Heart right ventricle (tissue), 16 donors: ENCODE measurements at regions not wholly inside any gene's neighbourhood (a gene's known extent, or its start where the extent isn't known, plus 50 kb on each side); places are given as distances from the start of the nearest gene placed in this dataset.
A peak's percentile ranks its signal among the peaks of the same experiment; 100 is the strongest.

Experiments
- ATAC-seq, 8 donors: fragments of 200-7000 bp; cut with Tn5 transposase; one replicate each; pipeline ENCODE4 v1.9.1; 2020; ENCODE audit warnings: mild to moderate bottlenecking in 8 of 8, moderate library complexity in 8 of 8, moderate number of reproducible peaks in 1 of 8
- DNase-seq, 2 donors: peaks; one replicate each; pipeline ENCODE4 v3.0.0-alpha.2; 2020
- H3K27ac ChIP-seq, 10 donors: fragments of 200-600 bp; sonication (generic) in 2 of 10; one replicate each; pipeline versions ENCODE4 v1.5.0 to v1.8.0; 2020 to 2022; ENCODE audit warnings: mild to moderate bottlenecking in 3 of 10
- H3K27me3 ChIP-seq, 7 donors: fragments of 200-600 bp; one replicate each; pipeline ENCODE4 v1.8.0; 2021 to 2022; ENCODE audit warnings: mild to moderate bottlenecking in 2 of 7
- H3K36me3 ChIP-seq, 9 donors: fragments of 200-600 bp; sonication (generic) in 1 of 9; one replicate each; pipeline versions ENCODE4 v1.5.0 to v1.8.0; 2020 to 2022; ENCODE audit warnings: mild to moderate bottlenecking in 2 of 9
- H3K4me1 ChIP-seq, 9 donors: fragments of 200-600 bp; sonication (generic) in 1 of 9; one replicate each; pipeline versions ENCODE4 v1.5.0 to v1.8.0; 2020 to 2022; ENCODE audit warnings: mild to moderate bottlenecking in 4 of 9
- H3K4me3 ChIP-seq, 10 donors: fragments of 200-600 bp; sonication (generic) in 2 of 10; one replicate each; pipeline versions ENCODE4 v1.5.0 to v1.8.0; 2020 to 2022; ENCODE audit warnings: mild to moderate bottlenecking in 7 of 10, moderate library complexity in 2 of 10
- H3K9me3 ChIP-seq, 11 donors: fragments of 200-600 bp in 10 of 11; sonication (generic) in 2 of 11; one replicate each; pipeline versions ENCODE4 v1.5.0 to v1.8.0; 2013 to 2022; ENCODE audit warnings: mild to moderate bottlenecking in 2 of 11, control low read depth in 1 of 11, moderate library complexity in 1 of 11
- CTCF ChIP-seq, 9 donors: fragments of 200-600 bp; sonication (generic) in 2 of 9; IDR thresholded peaks; one replicate each; pipeline versions ENCODE4 v1.5.0 to v1.8.0; 2021 to 2022; ENCODE audit warnings: antibody characterized with exemption in 9 of 9, mild to moderate bottlenecking in 5 of 9, moderate library complexity in 1 of 9
- WGBS, 2 donors: extraction: QIAGEN DNeasy Blood & Tissue Kit; methylation state at CpG; one replicate each; pipeline ENCODE4 v1.1.7; 2013; ENCODE audit warnings: inconsistent platforms in 1 of 2; 5-methylcytosine and 5-hydroxymethylcytosine counted together
- intact Hi-C, 10 donors: fragments of 100-400 bp; cut with DNase I; formaldehyde crosslinking; loops; one replicate each; pipeline versions ENCODE4 v1.11.1 to v1.14.2; 2022
- donor health status: Arrhythmogenic right ventricular cardiomyopathy.
- donor health status: ischemic (EF 13 %, LVEDD 7.1; RV severe dilation, severe dysfunction).
- donor health status: healthy with polysubstance abuse.
- donor health status: DM: no; HTN: yes; CAD: no.
- donor health status: DM: no; HTN: no; CAD: no.
- donor health status: ischemic (EF 25% LVEDD 6.9; RV normal size, moderate dysfunction).
- donor health status: ischemic (EF 25% LVEDD 5.7; RV mildly dilated, moderate dysfunction).
- donor health status: healthy.
- donor health status: DM: yes; HTN: yes; CAD: no.
- donor health status: Ischemic cardiomyopathy.
- donor health status: ischemic (EF 35%, LVEDD 5.7; RV mildly dilated, moderate dysfunction).
- donor health status: nonischemic (EF 11% LVEDD 7.7; RV severe dilation, severe dysfunction).
- donor health status: DM: yes; HTN: yes; CAD: no.
- donor health status: PGD.
- donor health status: ischemic (EF 29% LVEDD 5.4; RV normal size, mild dysfunction).
- donor health status: nonischemic (EF 23%, LVEDD 6.1; RV moderate dilation, normal function).

DNA sequence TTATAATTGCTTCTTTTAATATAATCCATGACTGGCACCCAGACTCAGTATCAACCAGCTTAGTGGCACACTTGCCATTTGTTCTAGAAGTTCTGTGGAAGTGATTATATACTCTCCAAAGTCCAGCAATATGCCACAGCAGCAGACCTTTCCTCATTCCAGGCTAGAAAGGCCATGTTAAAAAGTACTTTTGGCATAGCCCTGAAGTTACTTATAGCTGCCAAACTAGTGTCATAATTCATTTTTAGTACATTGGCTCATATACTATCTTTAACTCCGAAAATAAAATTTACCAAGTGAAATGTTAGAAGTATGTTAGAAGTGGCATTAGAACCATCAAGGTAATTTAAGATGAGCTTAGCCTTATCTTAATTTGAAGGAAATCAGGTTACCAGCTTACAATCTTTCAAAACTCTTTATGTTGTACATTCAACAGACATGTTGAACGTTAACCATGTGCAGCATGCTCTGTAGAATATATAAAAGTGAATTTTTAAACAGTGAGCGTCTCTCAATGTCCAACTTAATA is 714.2 kb upstream of the LCORL start:
- DNase-seq: no peak
- H3K27ac ChIP-seq: peak overlapping the region in 7 of 10 donors; percentile 31 to 70 (median 65)
- H3K36me3 ChIP-seq: no peaks in the 10 kb centered on the region
- H3K9me3 ChIP-seq: peaks cover 0 to 4% (median 0%) of the 10 kb centered on the region in 11 donors
- H3K4me3 ChIP-seq: no peak overlapping the region
- WGBS, 2 donors: 37 to 61% methylated on average over 3 of the region's 3 CpGs
- no peak for TF ChIP-seq CTCF (IDR thresholded peaks at IDR 0.05)
- no peaks in the 10 kb centered on the region for H3K27me3 ChIP-seq
- H3K4me1 ChIP-seq: peaks cover 0 to 27% (median 12%) of the 10 kb centered on the region in 9 donors
- intact Hi-C loops: loop anchor here in 1 of 10 donors (2.0 kb wide), 1 partner anchor 197 kb away; no protein-coding TSS in a partner anchor
- peak in 5 of 8 donors; percentile 69 to 75 (median 70) for ATAC-seq

- WGBS, 2 donors: 16 to 21% methylated on average over 2 of the region's 2 CpGs
- H3K27ac ChIP-seq: peak overlapping the region; percentile 16 to 70 (median 52)
- no peaks in the 10 kb centered on the region for H3K36me3 ChIP-seq
- H3K9me3 ChIP-seq: peaks cover 0 to 4% (median 0%) of the 10 kb centered on the region in 11 donors
- no peak for TF ChIP-seq CTCF (IDR thresholded peaks at IDR 0.05)
- peak in 7 of 8 donors; percentile 47 to 98 (median 94) for ATAC-seq
- H3K4me3 ChIP-seq: no peak overlapping the region
- peaks cover 0 to 27% (median 12%) of the 10 kb centered on the region in 9 donors for H3K4me1 ChIP-seq
- intact Hi-C loops: loop anchor here in 2 of 10 donors (2.0 to 5.0 kb wide), 2 partner anchors 198 kb away; no protein-coding TSS in a partner anchor
- H3K27me3 ChIP-seq: no peaks in the 10 kb centered on the region
- peak; percentile 6 to 7 for DNase-seq
These were observed 712.9 kb upstream of the LCORL start for GRCh38 chr4:18734405-18734804.

DNA sequence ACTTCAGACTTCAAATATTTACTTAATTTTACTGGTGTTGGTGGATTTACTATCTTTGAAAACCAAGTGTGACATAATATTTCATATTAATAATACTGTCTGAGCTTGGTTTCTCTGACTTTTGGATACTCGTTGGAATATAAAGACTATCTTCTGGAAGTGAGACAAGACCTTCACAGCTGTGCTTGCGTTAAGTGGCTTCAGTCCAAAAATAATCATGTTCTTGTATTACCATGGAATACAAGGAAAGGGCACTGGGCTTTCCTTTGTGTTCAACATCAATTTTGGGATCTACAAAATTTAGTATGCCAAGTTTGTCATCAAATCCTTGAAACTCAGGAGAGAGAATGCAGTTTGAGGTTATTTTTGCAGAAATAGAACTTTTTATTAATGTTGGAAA is 712.4 kb upstream of the LCORL start:
- ATAC-seq: peak in 4 of 8 donors; percentile 53 to 78 (median 64)
- DNase-seq: no peak
- WGBS, 2 donors: 3 to 12% methylated on average over 2 of the region's 2 CpGs
- H3K36me3 ChIP-seq: no peaks in the 10 kb centered on the region
- TF ChIP-seq CTCF (IDR thresholded peaks at IDR 0.05): no peak
- peaks cover 0 to 4% (median 0%) of the 10 kb centered on the region in 11 donors for H3K9me3 ChIP-seq
- no peaks in the 10 kb centered on the region for H3K27me3 ChIP-seq
- intact Hi-C loops: loop anchor here in 2 of 10 donors (2.0 to 5.0 kb wide), 2 partner anchors 198 to 199 kb away; no protein-coding TSS in a partner anchor
- H3K27ac ChIP-seq: peak overlapping the region in 9 of 10 donors; percentile 16 to 70 (median 51)
- H3K4me1 ChIP-seq: peaks cover 0 to 27% (median 12%) of the 10 kb centered on the region in 9 donors
- H3K4me3 ChIP-seq: no peak overlapping the region

GRCh38 chr4:18722748-18723191 is 701.2 kb upstream of the LCORL start:
- no peak overlapping the region for H3K27ac ChIP-seq
- H3K4me3 ChIP-seq: no peak overlapping the region
- no peak for TF ChIP-seq CTCF (IDR thresholded peaks at IDR 0.05)
- peaks cover 0 to 16% (median 0%) of the 10 kb centered on the region in 11 donors for H3K9me3 ChIP-seq
- no peaks in the 10 kb centered on the region for H3K4me1 ChIP-seq
- no peaks in the 10 kb centered on the region for H3K27me3 ChIP-seq
- intact Hi-C loops: no loop called here
- ATAC-seq (no peak), DNase-seq (no peak)
- WGBS, 2 donors: 71 to 72% methylated on average over 1 of the region's 1 CpG
- H3K36me3 ChIP-seq: no peaks in the 10 kb centered on the region
